Endothelial cell of umbilical vein (primary cell): ENCODE measurements at regions not wholly inside any gene's neighbourhood (a gene's known extent, or its start where the extent isn't known, plus 50 kb on each side); places are given as distances from the start of the nearest gene placed in this dataset.

Experiments used
- BruUV-seq: library from RNA; stranded (reverse); fragments of 400-500 nt; replicated peaks from 2 replicates; lab custom pipeline; 2021; lab: Mats Ljungman, UMichigan
- CTCF ChIA-PET: fragments of 300-600, 350-600 bp; sonication (Branson Sonifier 250); formaldehyde crosslinking; loops from one replicate; lab custom pipeline; 2021; ENCODE audit warnings: antibody characterized with exemption, inconsistent platforms; lab: Charles Lee
- POLR2A ChIA-PET: fragments of 300-600, 350-600 bp; sonication (Branson Sonifier 250); formaldehyde crosslinking; loops from one replicate; lab custom pipeline; 2021; ENCODE audit warnings: antibody characterized with exemption, inconsistent platforms; lab: Charles Lee
- DNase-seq: peaks from one replicate; pipeline ENCODE4 v3.0.0-alpha.2; 2011; ENCODE audit warnings: low read depth, low spot score
- FAIRE-seq: peaks from 2 replicates; lab custom pipeline; 2011; peaks lifted over from hg19 to GRCh38; lab: Jason Lieb, UNC
- H2AFZ ChIP-seq: 2 replicates; pipeline ENCODE4 v1.6.0; 2012; ENCODE audit warnings: low read depth, low read length, control low read depth, inconsistent platforms
- H3K27ac ChIP-seq: 2 replicates; pipeline ENCODE4 v1.5.1; 2011; ENCODE audit warnings: low read depth, mild to moderate bottlenecking, control low read depth, low read length, moderate library complexity; ENCODE audit not compliant: insufficient read depth
- H3K27me3 ChIP-seq, 2 experiments: 2 replicates each; pipeline versions ENCODE4 v1.6.0 to v1.6.1; 2011; ENCODE audit warnings: low read length in 2 of 2, mixed read lengths in 1 of 2; ENCODE audit not compliant: control insufficient read depth in 2 of 2, insufficient read depth in 2 of 2
- H3K36me3 ChIP-seq, 2 experiments: 2 replicates in 1 of 2; 3 replicates in 1 of 2; pipeline ENCODE4 v1.5.1; 2011; ENCODE audit warnings: low read length in 2 of 2, mild to moderate bottlenecking in 1 of 2, moderate library complexity in 1 of 2; ENCODE audit not compliant: control insufficient read depth in 2 of 2, insufficient read depth in 2 of 2; ENCODE audit errors: extremely low read depth in 1 of 2
- H3K4me1 ChIP-seq: 3 replicates; pipeline ENCODE4 v1.5.1; 2011; ENCODE audit warnings: mild to moderate bottlenecking, low read length; ENCODE audit not compliant: control insufficient read depth, insufficient read depth; ENCODE audit errors: extremely low read depth
- H3K4me2 ChIP-seq: 2 replicates; pipeline ENCODE4 v1.6.1; 2011; ENCODE audit warnings: low read length, control low read depth, mixed read lengths; ENCODE audit not compliant: insufficient read depth
- H3K4me3 ChIP-seq, 3 experiments: fragments of 200-600 bp in 1 of 3; sonication (generic), shearing (Covaris generic) in 1 of 3; replicated peaks in 1 of 3; 2 replicates each; pipeline ENCODE4 v1.5.1; 2011 to 2016; ENCODE audit warnings: control low read depth in 3 of 3, low read length in 3 of 3, mild to moderate bottlenecking in 2 of 3, inconsistent platforms in 1 of 3, low read depth in 1 of 3, moderate library complexity in 1 of 3; ENCODE audit not compliant: insufficient read depth in 1 of 3
- H3K79me2 ChIP-seq: 2 replicates; pipeline ENCODE4 v1.6.0; 2012; ENCODE audit warnings: low read length, inconsistent platforms; ENCODE audit not compliant: control insufficient read depth, insufficient read depth
- H3K9ac ChIP-seq: replicated peaks from 2 replicates; pipeline ENCODE3; 2011; ENCODE audit warnings: low read length, control low read depth; ENCODE audit not compliant: insufficient read depth; ENCODE audit errors: extremely low read depth
- H3K9me1 ChIP-seq: replicated peaks from 3 replicates; pipeline ENCODE4 v1.6.0; 2011; ENCODE audit warnings: mild to moderate bottlenecking, low read length; ENCODE audit not compliant: control insufficient read depth, insufficient read depth; ENCODE audit errors: extremely low read depth
- H3K9me3 ChIP-seq: replicated peaks from 2 replicates; pipeline ENCODE4 v1.5.1; 2012; ENCODE audit warnings: low read length, inconsistent platforms; ENCODE audit not compliant: control insufficient read depth, insufficient read depth
- H4K20me1 ChIP-seq: replicated peaks from 2 replicates; pipeline ENCODE3; 2011; ENCODE audit warnings: mild to moderate bottlenecking, low read length; ENCODE audit not compliant: control insufficient read depth, insufficient read depth; ENCODE audit errors: extremely low read depth
- CTCF ChIP-seq, 2 donors: IDR thresholded peaks; 1 replicate in 1 of 2; 2 replicates in 1 of 2; pipeline ENCODE4 v1.5.1; 2011; ENCODE audit warnings: low read length in 2 of 2, mild to moderate bottlenecking in 2 of 2, moderate library complexity in 2 of 2, control low read depth in 1 of 2, inconsistent platforms in 1 of 2, low read depth in 1 of 2; ENCODE audit not compliant: insufficient read depth in 1 of 2; ENCODE audit errors: extremely low read depth in 1 of 2
- EZH2 ChIP-seq: IDR thresholded peaks from 2 replicates; pipeline ENCODE4 v1.6.1; 2012; ENCODE audit warnings: borderline replicate concordance, low read depth, mild to moderate bottlenecking, moderate library complexity, low read length, inconsistent platforms; ENCODE audit not compliant: severe bottlenecking
- FOS ChIP-seq: IDR thresholded peaks from 2 replicates; pipeline ENCODE4 v1.6.1; 2011; ENCODE audit warnings: mild to moderate bottlenecking, low read length, moderate library complexity, borderline replicate concordance; ENCODE audit not compliant: insufficient read depth
- GATA2 ChIP-seq: IDR thresholded peaks from 2 replicates; pipeline ENCODE4 v1.7.0; 2011; ENCODE audit warnings: low read depth, mild to moderate bottlenecking, moderate library complexity, mixed read lengths, low read length; ENCODE audit not compliant: insufficient read length, insufficient read depth
- JUN ChIP-seq: IDR thresholded peaks from 2 replicates; pipeline ENCODE4 v1.6.1; 2011; ENCODE audit warnings: borderline replicate concordance, low read depth; ENCODE audit not compliant: insufficient read length, insufficient read depth
- MAX ChIP-seq: IDR thresholded peaks from 2 replicates; pipeline ENCODE4 v1.6.1; 2011; ENCODE audit not compliant: insufficient read depth, insufficient read length
- MYC ChIP-seq: IDR thresholded peaks from one replicate; pipeline ENCODE4 v1.6.1; 2011; ENCODE audit warnings: mild to moderate bottlenecking, low read depth, low read length
- POLR2A ChIP-seq: IDR thresholded peaks from 2 replicates; pipeline ENCODE4 v1.6.1; 2012; ENCODE audit warnings: low read depth, mild to moderate bottlenecking, control low read depth, low read length
- POLR2AphosphoS5 ChIP-seq: IDR thresholded peaks from 2 replicates; pipeline ENCODE4 v1.6.1; 2012; ENCODE audit warnings: low read depth, mild to moderate bottlenecking, control low read depth, low read length, moderate library complexity; ENCODE audit not compliant: insufficient read depth
- dilution Hi-C: fragments of 300-500 bp; cut with MboI; formaldehyde crosslinking; loops from one replicate; pipeline ENCODE4 v1.15.0; 2019; ENCODE audit warnings: low sequenced_read_pairs; ENCODE audit not compliant: extremely low pct_ligation_motif_present
- intact Hi-C: fragments of 100-400 bp; cut with micrococcal nuclease; formaldehyde crosslinking; loops from one replicate; pipeline ENCODE4 v1.10.0; 2022

GRCh38 chr19:31955884-31956283 is 389.5 kb upstream of the ZNF507 start:
- ChIA-PET CTCF (no interaction called here), POLR2A (no interaction called here)
- H3K9me1 ChIP-seq = no peaks in the 10 kb centered on the region
- H3K4me1 ChIP-seq = no peaks in the 10 kb centered on the region
- H3K4me3 ChIP-seq = no peak overlapping the region
- H3K9me3 ChIP-seq = peaks cover 5% of the 10 kb centered on the region
- no peak for FAIRE-seq
- H3K4me2 ChIP-seq = no peak overlapping the region
- no peak for DNase-seq
- TF ChIP-seq CTCF (IDR thresholded peaks at IDR 0.05; ENCODE audit: extremely low read depth in 1 of 2, insufficient read depth in 1 of 2, low read depth in 1 of 2, low read length in 2 of 2) (no peak), POLR2AphosphoS5 (no peak), MYC (no peak), JUN (no peak), EZH2 (no peak), POLR2A (no peak), GATA2 (no peak), FOS (no peak), MAX (no peak)
- H4K20me1 ChIP-seq = no peaks in the 10 kb centered on the region
- no peaks in the 10 kb centered on the region for H3K36me3 ChIP-seq
- H3K79me2 ChIP-seq = no peaks in the 10 kb centered on the region
- H3K27ac ChIP-seq = no peak overlapping the region
- H3K9ac ChIP-seq = no peak overlapping the region
- no TSS peak for BruUV-seq
- dilution Hi-C loops (no loop called here), intact Hi-C loops (no loop called here)
- no peak overlapping the region for H2AFZ ChIP-seq
- H3K27me3 ChIP-seq = no peaks in the 10 kb centered on the region
